ENCODE measurements at regions not wholly inside any gene's neighbourhood (a gene's known extent, or its start where the extent isn't known, plus 50 kb on each side); places are given as distances from the start of the nearest gene placed in this dataset.

DNA sequence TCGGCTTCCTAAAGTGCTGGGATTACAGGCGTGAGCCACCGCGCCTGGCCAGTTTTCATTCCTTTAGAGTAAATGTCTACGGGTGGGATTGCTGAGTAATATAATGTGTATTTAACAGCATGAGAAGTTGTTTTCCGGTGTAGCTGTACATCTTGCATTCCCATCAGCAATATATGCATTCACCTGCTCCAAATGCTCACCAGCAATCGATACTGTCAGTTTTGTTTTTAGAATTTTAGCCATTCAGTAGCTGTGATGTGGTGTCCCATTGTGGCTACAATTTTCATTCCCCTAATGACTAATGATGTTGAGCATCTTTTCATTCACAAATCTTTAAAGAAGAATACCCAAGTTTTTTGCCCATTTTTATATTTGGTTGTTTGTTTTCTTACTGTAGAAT, 134.8 kb upstream of the RGMA start (continued):
- TF ChIP-seq, protein P1, sequence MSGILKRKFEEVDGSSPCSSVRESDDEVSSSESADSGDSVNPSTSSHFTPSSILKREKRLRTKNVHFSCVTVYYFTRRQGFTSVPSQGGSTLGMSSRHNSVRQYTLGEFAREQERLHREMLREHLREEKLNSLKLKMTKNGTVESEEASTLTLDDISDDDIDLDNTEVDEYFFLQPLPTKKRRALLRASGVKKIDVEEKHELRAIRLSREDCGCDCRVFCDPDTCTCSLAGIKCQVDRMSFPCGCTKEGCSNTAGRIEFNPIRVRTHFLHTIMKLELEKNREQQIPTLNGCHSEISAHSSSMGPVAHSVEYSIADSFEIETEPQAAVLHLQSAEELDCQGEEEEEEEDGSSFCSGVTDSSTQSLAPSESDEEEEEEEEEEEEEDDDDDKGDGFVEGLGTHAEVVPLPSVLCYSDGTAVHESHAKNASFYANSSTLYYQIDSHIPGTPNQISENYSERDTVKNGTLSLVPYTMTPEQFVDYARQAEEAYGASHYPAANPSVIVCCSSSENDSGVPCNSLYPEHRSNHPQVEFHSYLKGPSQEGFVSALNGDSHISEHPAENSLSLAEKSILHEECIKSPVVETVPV (CRISPR knock-in tag; IDR thresholded peaks at IDR 0.05): no peak

DNA sequence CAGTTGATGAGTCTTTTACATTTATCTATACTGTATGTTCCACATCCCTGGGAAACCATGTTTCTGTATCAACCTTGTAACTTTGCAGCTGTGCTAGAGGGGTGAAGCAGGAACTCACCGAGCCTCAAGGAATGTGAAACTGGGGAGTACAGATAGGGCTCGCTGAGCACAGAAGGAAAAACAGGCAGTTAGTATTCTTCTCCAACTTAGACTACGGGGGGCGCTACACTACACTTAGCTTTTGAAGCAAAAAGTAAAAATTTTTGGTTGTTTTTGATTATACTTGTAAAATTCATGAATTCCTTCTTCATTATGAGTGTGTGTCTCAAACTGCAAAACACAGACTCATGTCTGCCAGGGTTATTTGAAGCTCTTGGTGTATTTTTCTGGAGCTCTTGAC, 132.7 kb upstream of the RGMA start:
- no peak for ATAC-seq
- TF ChIP-seq CSDC2 (CRISPR knock-in tag; IDR thresholded peaks at IDR 0.05): no peak
- TF ChIP-seq ESRRG (CRISPR knock-in tag; IDR thresholded peaks at IDR 0.05): no peak
- TF ChIP-seq TCF4 (CRISPR knock-in tag; IDR thresholded peaks at IDR 0.05; ENCODE audit: borderline replicate concordance): no peak
- TF ChIP-seq ZFP30 (CRISPR knock-in tag; IDR thresholded peaks at IDR 0.05): no peak
- TF ChIP-seq, protein P2, sequence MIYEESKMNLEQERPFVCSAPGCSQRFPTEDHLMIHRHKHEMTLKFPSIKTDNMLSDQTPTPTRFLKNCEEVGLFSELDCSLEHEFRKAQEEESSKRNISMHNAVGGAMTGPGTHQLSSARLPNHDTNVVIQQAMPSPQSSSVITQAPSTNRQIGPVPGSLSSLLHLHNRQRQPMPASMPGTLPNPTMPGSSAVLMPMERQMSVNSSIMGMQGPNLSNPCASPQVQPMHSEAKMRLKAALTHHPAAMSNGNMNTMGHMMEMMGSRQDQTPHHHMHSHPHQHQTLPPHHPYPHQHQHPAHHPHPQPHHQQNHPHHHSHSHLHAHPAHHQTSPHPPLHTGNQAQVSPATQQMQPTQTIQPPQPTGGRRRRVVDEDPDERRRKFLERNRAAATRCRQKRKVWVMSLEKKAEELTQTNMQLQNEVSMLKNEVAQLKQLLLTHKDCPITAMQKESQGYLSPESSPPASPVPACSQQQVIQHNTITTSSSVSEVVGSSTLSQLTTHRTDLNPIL (CRISPR knock-in tag; IDR thresholded peaks at IDR 0.05; ENCODE audit: low read depth): no peak
- TF ChIP-seq, protein P3, sequence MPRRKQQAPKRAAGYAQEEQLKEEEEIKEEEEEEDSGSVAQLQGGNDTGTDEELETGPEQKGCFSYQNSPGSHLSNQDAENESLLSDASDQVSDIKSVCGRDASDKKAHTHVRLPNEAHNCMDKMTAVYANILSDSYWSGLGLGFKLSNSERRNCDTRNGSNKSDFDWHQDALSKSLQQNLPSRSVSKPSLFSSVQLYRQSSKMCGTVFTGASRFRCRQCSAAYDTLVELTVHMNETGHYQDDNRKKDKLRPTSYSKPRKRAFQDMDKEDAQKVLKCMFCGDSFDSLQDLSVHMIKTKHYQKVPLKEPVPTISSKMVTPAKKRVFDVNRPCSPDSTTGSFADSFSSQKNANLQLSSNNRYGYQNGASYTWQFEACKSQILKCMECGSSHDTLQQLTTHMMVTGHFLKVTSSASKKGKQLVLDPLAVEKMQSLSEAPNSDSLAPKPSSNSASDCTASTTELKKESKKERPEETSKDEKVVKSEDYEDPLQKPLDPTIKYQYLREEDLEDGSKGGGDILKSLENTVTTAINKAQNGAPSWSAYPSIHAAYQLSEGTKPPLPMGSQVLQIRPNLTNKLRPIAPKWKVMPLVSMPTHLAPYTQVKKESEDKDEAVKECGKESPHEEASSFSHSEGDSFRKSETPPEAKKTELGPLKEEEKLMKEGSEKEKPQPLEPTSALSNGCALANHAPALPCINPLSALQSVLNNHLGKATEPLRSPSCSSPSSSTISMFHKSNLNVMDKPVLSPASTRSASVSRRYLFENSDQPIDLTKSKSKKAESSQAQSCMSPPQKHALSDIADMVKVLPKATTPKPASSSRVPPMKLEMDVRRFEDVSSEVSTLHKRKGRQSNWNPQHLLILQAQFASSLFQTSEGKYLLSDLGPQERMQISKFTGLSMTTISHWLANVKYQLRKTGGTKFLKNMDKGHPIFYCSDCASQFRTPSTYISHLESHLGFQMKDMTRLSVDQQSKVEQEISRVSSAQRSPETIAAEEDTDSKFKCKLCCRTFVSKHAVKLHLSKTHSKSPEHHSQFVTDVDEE (CRISPR knock-in tag; IDR thresholded peaks at IDR 0.05): no peak
- TF ChIP-seq RARB (CRISPR knock-in tag; IDR thresholded peaks at IDR 0.05): no peak
- TF ChIP-seq ZC3H10 (CRISPR knock-in tag; IDR thresholded peaks at IDR 0.05): no peak
- TF ChIP-seq, protein P4, sequence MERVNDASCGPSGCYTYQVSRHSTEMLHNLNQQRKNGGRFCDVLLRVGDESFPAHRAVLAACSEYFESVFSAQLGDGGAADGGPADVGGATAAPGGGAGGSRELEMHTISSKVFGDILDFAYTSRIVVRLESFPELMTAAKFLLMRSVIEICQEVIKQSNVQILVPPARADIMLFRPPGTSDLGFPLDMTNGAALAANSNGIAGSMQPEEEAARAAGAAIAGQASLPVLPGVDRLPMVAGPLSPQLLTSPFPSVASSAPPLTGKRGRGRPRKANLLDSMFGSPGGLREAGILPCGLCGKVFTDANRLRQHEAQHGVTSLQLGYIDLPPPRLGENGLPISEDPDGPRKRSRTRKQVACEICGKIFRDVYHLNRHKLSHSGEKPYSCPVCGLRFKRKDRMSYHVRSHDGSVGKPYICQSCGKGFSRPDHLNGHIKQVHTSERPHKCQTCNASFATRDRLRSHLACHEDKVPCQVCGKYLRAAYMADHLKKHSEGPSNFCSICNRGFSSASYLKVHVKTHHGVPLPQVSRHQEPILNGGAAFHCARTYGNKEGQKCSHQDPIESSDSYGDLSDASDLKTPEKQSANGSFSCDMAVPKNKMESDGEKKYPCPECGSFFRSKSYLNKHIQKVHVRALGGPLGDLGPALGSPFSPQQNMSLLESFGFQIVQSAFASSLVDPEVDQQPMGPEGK (CRISPR knock-in tag; IDR thresholded peaks at IDR 0.05; ENCODE audit: borderline replicate concordance): no peak
- TF ChIP-seq OSR1 (CRISPR knock-in tag; IDR thresholded peaks at IDR 0.05): no peak
- TF ChIP-seq BACH2 (CRISPR knock-in tag; IDR thresholded peaks at IDR 0.05; ENCODE audit: borderline replicate concordance): no peak
- TF ChIP-seq ZNF70 (CRISPR knock-in tag; IDR thresholded peaks at IDR 0.05): no peak
- TF ChIP-seq ZNF565 (CRISPR knock-in tag; conservative IDR thresholded peaks at IDR 0.05; ENCODE audit: low read depth): no peak
- TF ChIP-seq ZFP3 (CRISPR knock-in tag; IDR thresholded peaks at IDR 0.05): no peak
- no peak for TF ChIP-seq PPARA (CRISPR knock-in tag; IDR thresholded peaks at IDR 0.05; ENCODE audit: borderline replicate concordance)

DNA sequence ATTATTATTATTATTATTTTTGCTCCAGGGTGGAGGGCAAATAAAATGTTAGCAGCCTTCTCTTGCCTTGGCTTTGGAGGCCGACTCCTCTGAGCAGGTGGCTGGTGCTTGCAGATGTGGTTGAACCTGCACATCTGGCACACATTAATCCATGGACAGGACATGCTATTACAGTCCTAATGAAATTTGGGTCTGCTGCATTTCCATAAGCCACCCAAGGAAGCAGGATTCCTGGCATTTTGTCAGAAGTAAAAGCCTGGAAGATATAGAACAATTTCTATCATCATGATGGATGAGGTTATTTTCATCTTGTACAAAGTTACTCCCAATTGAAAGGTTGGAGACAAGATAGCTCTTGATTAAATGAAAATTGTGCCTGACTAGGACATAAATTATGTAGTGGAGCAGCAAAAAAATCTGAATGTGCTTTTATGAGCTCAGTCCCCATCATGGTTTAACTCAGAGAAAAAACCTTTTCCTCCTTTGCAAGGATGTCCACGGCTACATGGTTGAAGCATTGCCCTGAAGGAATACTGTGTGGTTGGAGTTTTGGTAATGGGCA, 130.9 kb upstream of the RGMA start:
- TF ChIP-seq TOX (CRISPR knock-in tag; IDR thresholded peaks at IDR 0.05; ENCODE audit: borderline replicate concordance) (no peak), TCF4 (CRISPR knock-in tag; IDR thresholded peaks at IDR 0.05; ENCODE audit: borderline replicate concordance) (peak; percentile 77; the same call in 1 of the 2 replicates)

DNA sequence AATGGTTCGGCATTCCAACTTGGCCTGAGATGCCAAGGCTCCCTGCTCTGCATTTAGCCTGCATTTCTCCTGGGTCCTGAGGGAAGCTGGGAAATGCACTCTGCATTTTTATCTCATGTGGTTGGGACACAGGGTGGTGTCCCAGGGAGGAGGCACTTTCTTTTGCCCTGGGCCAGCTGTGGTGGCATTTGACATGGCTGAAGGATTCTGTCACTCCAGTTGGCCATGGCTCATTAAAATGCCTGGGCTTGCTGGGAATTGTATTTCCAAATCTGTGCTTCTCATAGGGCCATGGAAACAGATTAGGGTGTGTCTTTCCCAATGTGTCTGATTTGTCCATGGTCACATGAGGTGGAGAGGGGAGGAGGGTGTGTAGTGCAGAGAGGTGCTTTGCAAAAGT, 128.3 kb upstream of the RGMA start:
- ATAC-seq: no peak
- TF ChIP-seq ZNF70 (CRISPR knock-in tag; IDR thresholded peaks at IDR 0.05) (no peak), ARNTL (CRISPR knock-in tag; IDR thresholded peaks at IDR 0.05; ENCODE audit: borderline replicate concordance, low read depth) (no peak), ZFP30 (CRISPR knock-in tag; IDR thresholded peaks at IDR 0.05) (no peak), SNAI2 (CRISPR knock-in tag; IDR thresholded peaks at IDR 0.05) (no peak), ISL1 (CRISPR knock-in tag; IDR thresholded peaks at IDR 0.05) (no peak), OSR1 (CRISPR knock-in tag; IDR thresholded peaks at IDR 0.05) (no peak), PPARA (CRISPR knock-in tag; IDR thresholded peaks at IDR 0.05; ENCODE audit: borderline replicate concordance) (no peak), TOX (CRISPR knock-in tag; IDR thresholded peaks at IDR 0.05; ENCODE audit: borderline replicate concordance) (no peak), ZC3H10 (CRISPR knock-in tag; IDR thresholded peaks at IDR 0.05) (no peak), TCF4 (CRISPR knock-in tag; IDR thresholded peaks at IDR 0.05; ENCODE audit: borderline replicate concordance) (no peak), RARB (CRISPR knock-in tag; IDR thresholded peaks at IDR 0.05) (no peak), ZNF565 (CRISPR knock-in tag; conservative IDR thresholded peaks at IDR 0.05; ENCODE audit: low read depth) (no peak)
- TF ChIP-seq, protein P2 (CRISPR knock-in tag; IDR thresholded peaks at IDR 0.05; ENCODE audit: low read depth): no peak
- TF ChIP-seq, protein P1 (CRISPR knock-in tag; IDR thresholded peaks at IDR 0.05): no peak

More for the DNA sequence above, 130.9 kb upstream of the RGMA start:
- ATAC-seq: no peak
